OCI-LY7 (cell line): ENCODE measurements at regions not wholly inside any gene's neighbourhood (a gene's known extent, or its start where the extent isn't known, plus 50 kb on each side); places are given as distances from the start of the nearest gene placed in this dataset.
"Not testable (repeated sequence)": the region's sequence is repeated elsewhere in the genome, so short reads cannot be mapped to it uniquely, and the experiment has no call there.

Experiments
- BruUV-seq: library from RNA; stranded (reverse); fragments of 400-500 nt; replicated peaks from 2 replicates; lab custom pipeline; 2021; lab: Mats Ljungman, UMichigan
- CTCF ChIA-PET: fragments of 300-600 bp; sonication (Branson Sonifier 250); formaldehyde crosslinking; loops from one replicate; lab custom pipeline; 2022; ENCODE audit warnings: antibody characterized with exemption; ENCODE audit not compliant: unreplicated experiment; lab: Charles Lee
- POLR2A ChIA-PET: fragments of 300-600 bp; sonication (Branson Sonifier 250); formaldehyde crosslinking; loops from one replicate; lab custom pipeline; 2022; ENCODE audit warnings: antibody characterized with exemption; lab: Charles Lee
- DNase-seq: peaks from one replicate; pipeline ENCODE4 v3.0.0-alpha.2; 2015; ENCODE audit warnings: low spot score
- H2AFZ ChIP-seq: fragments of 200-600 bp; sonication (generic), shearing (Covaris generic); 2 replicates; pipeline ENCODE4 v1.6.1; 2014; ENCODE audit warnings: mild to moderate bottlenecking, antibody characterized with exemption, low read length, moderate library complexity
- H3K27ac ChIP-seq: fragments of 200-600 bp; sonication (generic); 2 replicates; pipeline ENCODE4 v1.5.1; 2014; ENCODE audit warnings: mixed run types, low read depth, mild to moderate bottlenecking, moderate library complexity, low read length, inconsistent platforms; ENCODE audit not compliant: poor library complexity, severe bottlenecking
- H3K36me3 ChIP-seq: fragments of 200-600 bp; sonication (generic); 2 replicates; pipeline ENCODE4 v1.6.1; 2014; ENCODE audit warnings: mild to moderate bottlenecking, antibody characterized with exemption, low read length, moderate library complexity, mixed read lengths; ENCODE audit not compliant: insufficient read depth
- H3K4me1 ChIP-seq: fragments of 200-600 bp; sonication (generic); 2 replicates; pipeline ENCODE4 v1.5.1; 2014; ENCODE audit warnings: mild to moderate bottlenecking, low read length; ENCODE audit not compliant: insufficient read depth, poor library complexity, severe bottlenecking
- H3K4me2 ChIP-seq: fragments of 200-600 bp; sonication (generic); 2 replicates; pipeline ENCODE4 v1.6.1; 2014; ENCODE audit warnings: mild to moderate bottlenecking, low read length
- H3K4me3 ChIP-seq: fragments of 200-600 bp; sonication (generic); 2 replicates; pipeline ENCODE4 v1.5.1; 2014; ENCODE audit warnings: mild to moderate bottlenecking, low read depth, low read length; ENCODE audit not compliant: poor library complexity, severe bottlenecking
- H3K79me2 ChIP-seq: fragments of 200-600 bp; sonication (generic); 2 replicates; pipeline ENCODE4 v1.6.1; 2016; ENCODE audit warnings: low read depth, mild to moderate bottlenecking, low read length, moderate library complexity, mixed read lengths; ENCODE audit not compliant: insufficient read depth
- H3K9me2 ChIP-seq: fragments of 200-600 bp; sonication (generic); 2 replicates; pipeline ENCODE4 v1.6.1; 2016; ENCODE audit warnings: mild to moderate bottlenecking, low read length, mixed read lengths; ENCODE audit not compliant: insufficient read depth
- H3K9me3 ChIP-seq: fragments of 200-600 bp; sonication (generic); 2 replicates; pipeline ENCODE4 v1.6.1; 2014; ENCODE audit warnings: mild to moderate bottlenecking, mixed run types, low read length, mixed read lengths
- H4K20me1 ChIP-seq: fragments of 200-600 bp; sonication (generic); 2 replicates; pipeline ENCODE4 v1.6.1; 2014; ENCODE audit warnings: mild to moderate bottlenecking, antibody characterized with exemption, low read length, moderate library complexity, mixed read lengths; ENCODE audit not compliant: insufficient read depth
- EZH2phosphoT487 ChIP-seq: fragments of 200-600 bp; sonication (generic); IDR thresholded peaks from 2 replicates; pipeline ENCODE4 v1.6.1; 2018; ENCODE audit warnings: low read depth, borderline replicate concordance, mild to moderate bottlenecking, mixed run types, antibody characterized with exemption, low read length, moderate library complexity, mixed read lengths
- intact Hi-C: fragments of 100-400 bp; cut with micrococcal nuclease; formaldehyde crosslinking; loops from one replicate; pipeline ENCODE4 v1.10.0; 2022; ENCODE audit not compliant: unreplicated experiment
- TF ChIP-seq, protein P1 (sequence below): fragments of 200-600 bp; sonication (generic); conservative IDR thresholded peaks from 2 replicates; pipeline ENCODE4 v1.5.1; 2014; ENCODE audit warnings: mild to moderate bottlenecking, antibody characterized with exemption, low read length, moderate library complexity, mixed read lengths

GRCh38 chr2:67594522-67594921 lies 197.4 kb downstream of the ETAA1 start:
- DNase-seq, H2AFZ ChIP-seq, POLR2A ChIA-PET, BruUV-seq, H3K9me2 ChIP-seq, H3K4me3 ChIP-seq, H3K9me3 ChIP-seq, H4K20me1 ChIP-seq, CTCF ChIA-PET, H3K4me2 ChIP-seq, H3K27ac ChIP-seq, intact Hi-C loops, H3K79me2 ChIP-seq, H3K36me3 ChIP-seq, H3K4me1 ChIP-seq: not testable (repeated sequence)

DNA sequence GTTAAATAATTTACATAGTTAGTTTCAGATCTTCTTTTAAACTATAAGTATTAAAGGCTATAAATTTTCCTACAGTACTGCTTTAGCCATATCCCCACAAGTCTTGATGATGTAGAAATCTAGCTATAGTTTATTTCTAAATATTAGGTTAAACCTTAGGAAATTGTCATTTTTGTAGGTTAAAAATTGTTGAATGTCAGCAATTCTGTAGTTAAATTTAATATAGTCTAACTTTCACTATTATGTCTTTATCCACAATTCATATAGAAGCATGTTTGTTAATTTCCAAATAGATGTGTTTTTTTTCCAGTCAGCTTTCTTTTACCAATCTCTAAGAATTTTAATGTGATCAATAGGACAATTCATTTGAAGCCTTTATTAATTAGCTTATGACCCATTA lies 199.7 kb downstream of the ETAA1 start:
- Histone ChIP-seq H3K9me3 (no peaks in the 10 kb centered on the region), H2AFZ (no peak overlapping the region), H4K20me1 (no peaks in the 10 kb centered on the region), H3K4me1 (no peaks in the 10 kb centered on the region), H3K4me2 (no peak overlapping the region), H3K36me3 (no peaks in the 10 kb centered on the region), H3K9me2 (no peaks in the 10 kb centered on the region), H3K27ac (no peak overlapping the region), H3K4me3 (no peak overlapping the region), H3K79me2 (no peaks in the 10 kb centered on the region)
- ChIA-PET POLR2A (interaction anchor here (0.6 kb wide), 1 partner anchor 898 kb away, joined by 3 read pairs; no protein-coding TSS in a partner anchor), CTCF (no interaction called here)
- BruUV-seq, result no TSS peak
- intact Hi-C loops, result no loop called here
- TF ChIP-seq, protein P1, sequence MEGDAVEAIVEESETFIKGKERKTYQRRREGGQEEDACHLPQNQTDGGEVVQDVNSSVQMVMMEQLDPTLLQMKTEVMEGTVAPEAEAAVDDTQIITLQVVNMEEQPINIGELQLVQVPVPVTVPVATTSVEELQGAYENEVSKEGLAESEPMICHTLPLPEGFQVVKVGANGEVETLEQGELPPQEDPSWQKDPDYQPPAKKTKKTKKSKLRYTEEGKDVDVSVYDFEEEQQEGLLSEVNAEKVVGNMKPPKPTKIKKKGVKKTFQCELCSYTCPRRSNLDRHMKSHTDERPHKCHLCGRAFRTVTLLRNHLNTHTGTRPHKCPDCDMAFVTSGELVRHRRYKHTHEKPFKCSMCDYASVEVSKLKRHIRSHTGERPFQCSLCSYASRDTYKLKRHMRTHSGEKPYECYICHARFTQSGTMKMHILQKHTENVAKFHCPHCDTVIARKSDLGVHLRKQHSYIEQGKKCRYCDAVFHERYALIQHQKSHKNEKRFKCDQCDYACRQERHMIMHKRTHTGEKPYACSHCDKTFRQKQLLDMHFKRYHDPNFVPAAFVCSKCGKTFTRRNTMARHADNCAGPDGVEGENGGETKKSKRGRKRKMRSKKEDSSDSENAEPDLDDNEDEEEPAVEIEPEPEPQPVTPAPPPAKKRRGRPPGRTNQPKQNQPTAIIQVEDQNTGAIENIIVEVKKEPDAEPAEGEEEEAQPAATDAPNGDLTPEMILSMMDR, result no peak
- no peak for TF ChIP-seq EZH2phosphoT487
- DNase-seq, result no peak

DNA sequence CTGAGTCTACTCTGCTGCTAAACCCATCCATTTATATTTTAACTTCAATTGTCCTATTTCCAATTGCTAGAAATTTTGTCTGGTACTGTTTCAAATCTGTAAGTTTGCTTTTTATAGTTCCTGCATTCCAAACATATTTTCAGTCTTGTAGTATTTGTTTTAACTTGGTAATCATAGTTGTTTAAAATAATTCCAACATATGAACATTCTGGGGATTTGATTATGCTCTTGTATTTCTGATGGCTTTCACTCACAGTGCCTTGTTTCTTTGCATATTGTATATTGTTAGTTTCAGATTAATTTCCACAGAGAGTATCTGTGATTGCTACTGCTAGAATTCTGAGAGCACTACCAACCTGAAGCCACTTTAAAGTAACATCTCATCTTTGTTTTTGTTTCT lies 202.4 kb downstream of the ETAA1 start:
- no peaks in the 10 kb centered on the region for H3K36me3 ChIP-seq
- H3K9me2 ChIP-seq, result no peaks in the 10 kb centered on the region
- H4K20me1 ChIP-seq, result no peaks in the 10 kb centered on the region
- no TSS peak for BruUV-seq
- H3K4me3 ChIP-seq, result no peak overlapping the region
- H3K79me2 ChIP-seq, result no peaks in the 10 kb centered on the region
- intact Hi-C loops, result no loop called here
- TF ChIP-seq, protein P1, result no peak
- no peak for TF ChIP-seq EZH2phosphoT487
- H3K4me1 ChIP-seq, result no peaks in the 10 kb centered on the region
- no peak for DNase-seq
- ChIA-PET POLR2A (interaction anchor here (0.7 to 1.0 kb wide), 2 partner anchors 37 to 62 kb away, joined by 3 read pairs; no protein-coding TSS in a partner anchor), CTCF (no interaction called here)
- H3K4me2 ChIP-seq, result no peak overlapping the region
- no peaks in the 10 kb centered on the region for H3K9me3 ChIP-seq
- H2AFZ ChIP-seq, result no peak overlapping the region
- H3K27ac ChIP-seq, result no peak overlapping the region
